ENCODE measurements at regions not wholly inside any gene's neighbourhood (a gene's known extent, or its start where the extent isn't known, plus 50 kb on each side); places are given as distances from the start of the nearest gene placed in this dataset.

GRCh38 chr4:124965497-124965891, 253.0 kb upstream of the ANKRD50 start:
- Histone ChIP-seq H3K79me2 (ENCODE audit: control insufficient read depth, low read length) (no peaks in the 10 kb centered on the region), H4K20me1 (ENCODE audit: control insufficient read depth, insufficient read depth, low read depth, low read length) (no peaks in the 10 kb centered on the region), H3K4me3 (ENCODE audit: low read length) (no peak overlapping the region), H3K4me1 (ENCODE audit: control insufficient read depth, low read length) (no peaks in the 10 kb centered on the region), H3K9me3 (ENCODE audit: control insufficient read depth, insufficient read depth, low read length) (peaks cover 12% of the 10 kb centered on the region), H3K9me2 (replicated peaks; ENCODE audit: control insufficient read depth, low read length) (no peaks in the 10 kb centered on the region), H3K36me3 (ENCODE audit: control insufficient read depth, low read length) (no peaks in the 10 kb centered on the region), H3K4me2 (ENCODE audit: low read length) (no peak overlapping the region), H3K27ac (ENCODE audit: low read depth, low read length) (no peak overlapping the region), H3K27me3 (ENCODE audit: control insufficient read depth, low read length) (no peaks in the 10 kb centered on the region), H3F3A (ENCODE audit: control insufficient read depth, insufficient read depth) (no peaks in the 10 kb centered on the region)
- TF ChIP-seq EZH2phosphoT487 (IDR thresholded peaks at IDR 0.05; ENCODE audit: borderline replicate concordance, low read length) = no peak
- TF ChIP-seq CTCF (IDR thresholded peaks at IDR 0.05; ENCODE audit: low read depth, low read length, poor library complexity, severe bottlenecking) = no peak

DNA sequence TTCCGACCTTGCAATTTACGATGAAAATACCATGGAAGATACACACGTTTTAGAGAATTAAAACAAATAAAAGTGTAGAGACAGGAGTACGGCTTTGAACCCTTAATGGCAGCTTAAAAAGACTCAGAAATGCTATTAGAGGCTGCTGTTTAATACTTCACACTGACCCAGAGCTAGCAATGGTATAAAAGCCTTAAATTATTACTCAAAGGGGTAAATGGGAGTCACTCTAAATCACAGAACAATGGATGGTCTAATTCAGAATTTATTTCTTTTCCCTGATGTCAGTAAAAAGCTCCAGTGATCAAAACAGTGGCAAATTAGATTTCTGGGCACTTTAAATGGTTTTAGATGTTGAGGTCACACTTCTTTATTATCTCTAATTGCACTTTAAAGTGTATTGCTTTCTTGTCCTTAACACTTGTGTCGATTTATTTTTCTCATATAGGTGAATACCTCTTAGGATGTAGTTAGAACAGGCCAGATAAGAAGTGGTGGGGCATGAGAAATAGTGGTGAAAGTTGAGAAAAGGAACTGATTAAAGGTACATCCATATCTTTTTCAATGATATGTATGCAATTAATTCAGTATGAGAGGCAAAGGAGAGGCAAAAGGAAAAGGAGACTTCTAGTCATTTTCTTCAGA, 252.4 kb upstream of the ANKRD50 start:
- Histone ChIP-seq H3K4me2 (ENCODE audit: low read length) (no peak overlapping the region), H3K4me3 (ENCODE audit: low read length) (no peak overlapping the region), H3K9me2 (replicated peaks; ENCODE audit: control insufficient read depth, low read length) (no peaks in the 10 kb centered on the region), H4K20me1 (ENCODE audit: control insufficient read depth, insufficient read depth, low read depth, low read length) (no peaks in the 10 kb centered on the region), H3F3A (ENCODE audit: control insufficient read depth, insufficient read depth) (no peaks in the 10 kb centered on the region), H3K27ac (ENCODE audit: low read depth, low read length) (no peak overlapping the region), H3K36me3 (ENCODE audit: control insufficient read depth, low read length) (no peaks in the 10 kb centered on the region), H3K9me3 (ENCODE audit: control insufficient read depth, insufficient read depth, low read length) (peaks cover 14% of the 10 kb centered on the region), H3K79me2 (ENCODE audit: control insufficient read depth, low read length) (no peaks in the 10 kb centered on the region), H3K27me3 (ENCODE audit: control insufficient read depth, low read length) (no peaks in the 10 kb centered on the region), H3K4me1 (ENCODE audit: control insufficient read depth, low read length) (no peaks in the 10 kb centered on the region)
- TF ChIP-seq EZH2phosphoT487 (IDR thresholded peaks at IDR 0.05; ENCODE audit: borderline replicate concordance, low read length) (no peak), CTCF (IDR thresholded peaks at IDR 0.05; ENCODE audit: low read depth, low read length, poor library complexity, severe bottlenecking) (no peak)

DNA sequence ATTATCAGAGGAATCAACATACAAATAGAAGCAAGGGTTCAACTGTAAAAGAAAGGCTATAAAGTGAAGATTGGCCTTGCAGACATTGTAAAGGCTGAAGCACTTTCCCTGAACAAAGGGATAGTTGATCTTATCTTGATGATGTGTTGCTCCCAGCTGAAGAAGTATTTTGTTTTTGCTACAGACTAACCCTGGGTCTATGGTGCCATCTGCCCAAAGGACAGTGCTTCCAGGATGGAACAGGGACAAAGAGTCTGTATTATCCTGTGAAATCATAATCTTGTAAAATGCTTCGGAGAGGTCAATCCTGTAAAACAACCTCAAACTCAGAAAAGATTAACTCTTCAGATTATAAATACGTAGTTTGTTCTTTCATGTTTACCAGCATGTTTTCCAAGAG, 251.7 kb upstream of the ANKRD50 start:
- TF ChIP-seq CTCF (IDR thresholded peaks at IDR 0.05; ENCODE audit: low read depth, low read length, poor library complexity, severe bottlenecking) = no peak
- no peak for TF ChIP-seq EZH2phosphoT487 (IDR thresholded peaks at IDR 0.05; ENCODE audit: borderline replicate concordance, low read length)
- Histone ChIP-seq H3K27me3 (ENCODE audit: control insufficient read depth, low read length) (no peaks in the 10 kb centered on the region), H3K27ac (ENCODE audit: low read depth, low read length) (no peak overlapping the region), H3K9me3 (ENCODE audit: control insufficient read depth, insufficient read depth, low read length) (peaks cover 14% of the 10 kb centered on the region), H3K36me3 (ENCODE audit: control insufficient read depth, low read length) (no peaks in the 10 kb centered on the region), H3K9me2 (replicated peaks; ENCODE audit: control insufficient read depth, low read length) (no peaks in the 10 kb centered on the region), H4K20me1 (ENCODE audit: control insufficient read depth, insufficient read depth, low read depth, low read length) (no peaks in the 10 kb centered on the region), H3K4me2 (ENCODE audit: low read length) (no peak overlapping the region), H3F3A (ENCODE audit: control insufficient read depth, insufficient read depth) (no peaks in the 10 kb centered on the region), H3K4me1 (ENCODE audit: control insufficient read depth, low read length) (no peaks in the 10 kb centered on the region), H3K79me2 (ENCODE audit: control insufficient read depth, low read length) (no peaks in the 10 kb centered on the region), H3K4me3 (ENCODE audit: low read length) (no peak overlapping the region)

Data from DOHH2 (cell line).